Activated CD8-positive, alpha-beta T cell treated with anti-CD3 and anti-CD28 coated beads for 36 hours (primary cell): ENCODE measurements at regions not wholly inside any gene's neighbourhood (a gene's known extent, or its start where the extent isn't known, plus 50 kb on each side); places are given as distances from the start of the nearest gene placed in this dataset.

Experiments used
- ATAC-seq: fragments of 200-7000 bp; cut with Tn5 transposase; one replicate; pipeline ENCODE4 v1.10.0; 2021; ENCODE audit warnings: mild to moderate bottlenecking, moderate library complexity
- CTCF ChIA-PET: fragments of 350-600 bp; sonication (Branson Sonifier 250); formaldehyde crosslinking; loops from one replicate; lab custom pipeline; 2021; ENCODE audit warnings: antibody characterized with exemption; lab: Charles Lee
- POLR2A ChIA-PET: fragments of 350-600 bp; sonication (Branson Sonifier 250); formaldehyde crosslinking; loops from one replicate; lab custom pipeline; 2021; ENCODE audit warnings: antibody characterized with exemption; lab: Charles Lee
- DNase-seq: peaks from one replicate; pipeline ENCODE4 v3.0.0-alpha.2; 2020
- H3K27ac Mint-ChIP-seq: one replicate; pipeline ENCODE4 v1.8.0; 2021; ENCODE audit warnings: mild to moderate bottlenecking, mixed read lengths
- H3K27me3 Mint-ChIP-seq: one replicate; pipeline ENCODE4 v1.8.0; 2021; ENCODE audit warnings: mixed read lengths
- H3K36me3 Mint-ChIP-seq: one replicate; pipeline ENCODE4 v1.8.0; 2021; ENCODE audit warnings: low read depth, mixed read lengths
- H3K4me1 Mint-ChIP-seq: one replicate; pipeline ENCODE4 v1.8.0; 2021; ENCODE audit warnings: low read depth, mixed read lengths
- H3K4me3 Mint-ChIP-seq: one replicate; pipeline ENCODE4 v1.8.0; 2021; ENCODE audit warnings: mild to moderate bottlenecking, moderate library complexity, mixed read lengths
- H3K9me3 Mint-ChIP-seq: one replicate; pipeline ENCODE4 v1.8.0; 2021; ENCODE audit warnings: mixed read lengths
- intact Hi-C: fragments of 100-400 bp; cut with micrococcal nuclease; formaldehyde crosslinking; loops from one replicate; pipeline ENCODE4 v1.10.0; 2022
- TF ChIP-seq, protein P1 (sequence below): fragments of 200-600 bp; IDR thresholded peaks from one replicate; pipeline ENCODE4 v1.8.0; 2022; ENCODE audit warnings: antibody characterized with exemption, mild to moderate bottlenecking

DNA sequence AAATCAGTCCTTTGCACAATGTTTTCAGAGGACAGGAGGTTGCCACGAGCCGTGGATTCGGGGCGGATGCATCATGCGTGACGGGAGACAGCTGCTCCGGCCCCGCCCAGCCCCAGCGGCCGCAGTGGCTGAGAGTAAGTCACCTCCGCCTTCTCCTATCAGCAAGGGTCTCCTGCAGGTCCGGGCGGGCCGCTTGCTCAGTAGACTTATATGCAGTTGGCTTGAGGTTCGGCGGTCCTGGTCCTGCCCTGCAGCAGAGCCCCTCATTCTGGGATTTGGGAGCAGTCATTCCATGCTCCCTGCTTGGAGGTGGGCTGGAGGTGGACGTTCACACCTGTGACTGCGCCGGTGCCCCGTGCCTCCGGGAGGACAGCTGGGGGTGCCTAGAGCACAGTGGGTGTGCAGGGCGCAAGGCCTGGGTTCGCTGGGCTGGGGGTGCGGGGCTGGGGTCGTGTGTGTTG lies 86.3 kb upstream of the ADRA2C start:
- intact Hi-C loops: no loop called here
- Mint-ChIP-seq H3K4me1 (no peaks in the 10 kb centered on the region), H3K9me3 (no peaks in the 10 kb centered on the region), H3K27me3 (peaks cover 8% of the 10 kb centered on the region), H3K4me3 (no peak overlapping the region), H3K27ac (no peak overlapping the region), H3K36me3 (no peaks in the 10 kb centered on the region)
- DNase-seq (no peak), ATAC-seq (no peak)
- TF ChIP-seq, protein P1, sequence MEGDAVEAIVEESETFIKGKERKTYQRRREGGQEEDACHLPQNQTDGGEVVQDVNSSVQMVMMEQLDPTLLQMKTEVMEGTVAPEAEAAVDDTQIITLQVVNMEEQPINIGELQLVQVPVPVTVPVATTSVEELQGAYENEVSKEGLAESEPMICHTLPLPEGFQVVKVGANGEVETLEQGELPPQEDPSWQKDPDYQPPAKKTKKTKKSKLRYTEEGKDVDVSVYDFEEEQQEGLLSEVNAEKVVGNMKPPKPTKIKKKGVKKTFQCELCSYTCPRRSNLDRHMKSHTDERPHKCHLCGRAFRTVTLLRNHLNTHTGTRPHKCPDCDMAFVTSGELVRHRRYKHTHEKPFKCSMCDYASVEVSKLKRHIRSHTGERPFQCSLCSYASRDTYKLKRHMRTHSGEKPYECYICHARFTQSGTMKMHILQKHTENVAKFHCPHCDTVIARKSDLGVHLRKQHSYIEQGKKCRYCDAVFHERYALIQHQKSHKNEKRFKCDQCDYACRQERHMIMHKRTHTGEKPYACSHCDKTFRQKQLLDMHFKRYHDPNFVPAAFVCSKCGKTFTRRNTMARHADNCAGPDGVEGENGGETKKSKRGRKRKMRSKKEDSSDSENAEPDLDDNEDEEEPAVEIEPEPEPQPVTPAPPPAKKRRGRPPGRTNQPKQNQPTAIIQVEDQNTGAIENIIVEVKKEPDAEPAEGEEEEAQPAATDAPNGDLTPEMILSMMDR: no peak
- CTCF ChIA-PET: no interaction called here
- POLR2A ChIA-PET: no interaction called here

DNA sequence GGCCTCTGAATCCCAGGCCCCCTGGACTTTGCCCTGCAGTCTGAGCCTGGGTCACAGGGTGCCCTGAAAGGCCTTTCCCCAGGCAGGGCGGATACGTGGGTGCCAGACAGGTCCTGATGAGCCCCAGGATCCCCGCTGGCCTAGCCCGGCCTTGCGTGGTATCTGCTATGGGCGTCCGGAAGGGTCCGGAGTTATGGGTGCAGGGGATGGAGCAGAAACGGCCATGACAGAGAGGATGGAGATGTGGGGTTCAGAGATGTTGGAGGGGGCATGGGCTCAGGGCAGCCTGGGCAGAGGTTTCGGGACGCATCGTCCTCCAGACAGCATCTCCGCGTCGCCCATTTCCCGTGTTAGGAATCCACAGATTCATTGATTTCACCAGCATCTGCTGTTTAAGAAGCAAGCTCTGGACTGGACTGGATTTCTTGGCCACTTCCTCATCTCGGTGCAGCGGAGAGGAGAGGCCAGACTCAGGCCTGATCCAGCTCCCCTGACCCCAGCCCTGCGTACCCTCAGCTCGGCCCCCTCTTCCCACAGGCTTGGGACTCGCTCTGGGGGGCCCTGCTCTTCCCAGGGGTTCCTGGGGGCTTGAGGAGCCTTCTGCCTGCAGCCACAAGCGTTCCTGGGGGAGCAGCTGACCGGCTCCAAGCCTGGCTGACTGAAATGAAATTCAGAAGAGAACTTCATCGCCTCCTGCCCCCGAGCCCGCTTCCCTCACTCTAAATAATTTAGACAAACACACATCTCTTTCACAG lies 86.9 kb upstream of the ADRA2C start:
- Mint-ChIP-seq H3K9me3 (no peaks in the 10 kb centered on the region), H3K27me3 (peaks cover 4% of the 10 kb centered on the region), H3K4me3 (no peak overlapping the region), H3K27ac (no peak overlapping the region), H3K4me1 (no peaks in the 10 kb centered on the region), H3K36me3 (no peaks in the 10 kb centered on the region)
- intact Hi-C loops: no loop called here
- DNase-seq (no peak), ATAC-seq (no peak)
- POLR2A ChIA-PET: no interaction called here
- CTCF ChIA-PET: no interaction called here
- TF ChIP-seq, protein P1: no peak

DNA sequence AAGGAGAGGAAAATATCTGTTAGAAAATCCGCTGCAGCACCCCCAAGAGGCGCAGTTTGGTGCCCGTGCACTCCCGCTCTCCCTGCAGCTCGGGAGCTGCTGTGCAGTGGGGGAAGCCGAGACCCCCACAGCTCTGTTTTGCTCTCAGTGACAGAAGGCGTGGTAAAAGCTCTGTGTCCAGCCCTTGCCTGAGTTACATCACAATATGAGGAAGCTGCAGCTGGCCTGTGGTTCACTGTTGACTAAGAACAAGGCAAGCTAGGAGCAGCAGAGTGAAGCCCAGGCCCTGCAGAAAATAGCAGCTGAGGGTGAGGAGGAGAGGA lies 88.5 kb upstream of the ADRA2C start:
- Mint-ChIP-seq H3K36me3 (no peaks in the 10 kb centered on the region), H3K4me1 (no peaks in the 10 kb centered on the region), H3K27me3 (peaks cover 4% of the 10 kb centered on the region), H3K9me3 (no peaks in the 10 kb centered on the region), H3K27ac (no peak overlapping the region), H3K4me3 (no peak overlapping the region)
- POLR2A ChIA-PET: no interaction called here
- DNase-seq (no peak), ATAC-seq (no peak)
- CTCF ChIA-PET: no interaction called here
- TF ChIP-seq, protein P1: no peak
- intact Hi-C loops: no loop called here

DNA sequence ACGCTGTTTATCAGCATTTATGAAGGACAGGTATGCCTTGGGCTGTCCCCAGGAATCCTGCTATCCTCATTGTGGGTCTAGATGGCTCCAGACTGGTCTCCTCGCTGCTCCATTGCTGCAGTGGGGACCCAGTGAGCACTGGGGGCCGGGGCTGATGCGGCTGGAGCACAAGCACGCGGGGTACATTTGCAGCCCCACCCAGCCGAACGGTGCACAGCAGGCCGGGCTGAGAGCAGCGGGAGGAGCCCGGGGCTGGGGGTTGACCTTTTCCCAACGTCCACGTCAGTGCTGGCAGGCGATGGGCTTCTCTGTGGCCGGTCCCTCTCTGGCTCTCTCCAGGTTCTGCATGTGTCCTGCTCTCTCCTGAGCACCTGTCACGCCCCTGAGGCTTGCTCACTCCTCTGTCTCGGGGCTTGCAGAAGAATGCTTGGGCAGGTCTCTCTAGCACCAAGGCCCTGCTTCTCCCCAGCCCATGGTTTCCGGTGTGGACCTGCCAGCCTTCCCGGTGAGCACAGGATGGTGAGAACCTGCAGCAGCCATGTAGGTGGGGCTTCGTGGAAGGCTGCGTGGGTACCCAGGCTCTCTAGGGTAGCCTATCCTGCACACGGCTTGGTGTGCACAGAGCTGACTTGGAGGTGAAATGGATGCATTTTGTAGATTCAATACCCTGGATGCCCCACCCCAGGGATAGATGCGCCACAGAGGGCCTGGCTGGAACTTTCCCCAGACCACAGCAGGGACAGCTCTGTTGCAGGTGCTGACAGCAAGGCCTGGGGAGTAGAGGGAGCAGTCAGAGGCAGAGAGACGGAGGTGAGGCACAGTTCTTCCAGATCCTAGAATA lies 89.1 kb upstream of the ADRA2C start:
- DNase-seq (no peak), ATAC-seq (no peak)
- ChIA-PET CTCF (no interaction called here), POLR2A (no interaction called here)
- Mint-ChIP-seq H3K9me3 (no peaks in the 10 kb centered on the region), H3K27ac (no peak overlapping the region), H3K36me3 (no peaks in the 10 kb centered on the region), H3K4me1 (no peaks in the 10 kb centered on the region), H3K27me3 (peaks cover 4% of the 10 kb centered on the region), H3K4me3 (no peak overlapping the region)
- intact Hi-C loops: no loop called here
- TF ChIP-seq, protein P1: no peak

DNA sequence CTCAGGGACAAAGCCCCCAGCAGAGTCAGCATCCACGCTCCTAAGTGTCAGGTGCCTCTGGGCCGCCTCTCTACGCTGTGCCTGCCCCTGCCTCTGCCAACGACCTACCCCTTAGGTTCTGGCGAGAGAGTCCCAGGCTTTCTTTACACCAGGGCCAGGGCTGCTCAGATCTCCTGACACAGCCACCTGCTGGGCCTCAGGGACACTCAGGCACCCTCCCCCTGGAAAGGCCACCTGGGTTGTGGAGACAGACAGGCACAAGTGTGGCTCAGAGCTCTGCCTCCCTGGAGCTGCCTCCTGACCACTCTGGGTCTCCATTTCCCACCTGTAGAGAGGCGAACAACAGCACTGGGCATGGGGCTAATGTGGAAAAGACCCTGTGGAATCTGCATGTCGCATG lies 90.0 kb upstream of the ADRA2C start:
- H3K27me3 Mint-ChIP-seq: peaks cover 4% of the 10 kb centered on the region
- no peak overlapping the region for H3K4me3 Mint-ChIP-seq
- POLR2A ChIA-PET: no interaction called here
- no peaks in the 10 kb centered on the region for H3K4me1 Mint-ChIP-seq
- H3K9me3 Mint-ChIP-seq: no peaks in the 10 kb centered on the region
- CTCF ChIA-PET: no interaction called here
- H3K27ac Mint-ChIP-seq: no peak overlapping the region
- DNase-seq (no peak), ATAC-seq (no peak)
- no peaks in the 10 kb centered on the region for H3K36me3 Mint-ChIP-seq
- TF ChIP-seq, protein P1: no peak
- intact Hi-C loops: no loop called here
